ENCODE measurements at regions not wholly inside any gene's neighbourhood (a gene's known extent, or its start where the extent isn't known, plus 50 kb on each side); places are given as distances from the start of the nearest gene placed in this dataset.

DNA sequence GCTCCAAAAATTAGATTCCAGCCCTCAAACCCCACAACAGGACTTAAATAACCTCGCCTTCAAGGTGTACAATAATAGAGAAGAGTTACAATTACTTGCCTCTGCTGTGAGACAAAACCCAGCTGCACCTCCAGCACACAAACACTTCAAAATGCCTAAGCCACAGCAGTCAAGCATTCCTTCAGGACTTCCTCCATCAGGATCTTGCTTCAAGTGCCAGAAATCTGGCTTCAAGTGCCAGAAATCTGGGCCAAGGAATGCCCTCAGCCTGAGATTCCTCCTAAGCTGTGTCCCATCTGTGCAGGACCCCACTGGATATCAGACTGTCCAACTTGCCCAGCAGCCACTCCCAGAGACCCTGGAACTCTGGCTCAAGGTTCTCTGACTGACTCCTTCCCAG lies 1088.3 kb downstream of the SORCS3 start:
- TF ChIP-seq POLR2AphosphoS5 (IDR thresholded peaks at IDR 0.05; ENCODE audit: low read depth), result no peak
- no peak for TF ChIP-seq EZH2phosphoT487 (IDR thresholded peaks at IDR 0.05; ENCODE audit: unreplicated experiment)
- TF ChIP-seq, protein P1, sequence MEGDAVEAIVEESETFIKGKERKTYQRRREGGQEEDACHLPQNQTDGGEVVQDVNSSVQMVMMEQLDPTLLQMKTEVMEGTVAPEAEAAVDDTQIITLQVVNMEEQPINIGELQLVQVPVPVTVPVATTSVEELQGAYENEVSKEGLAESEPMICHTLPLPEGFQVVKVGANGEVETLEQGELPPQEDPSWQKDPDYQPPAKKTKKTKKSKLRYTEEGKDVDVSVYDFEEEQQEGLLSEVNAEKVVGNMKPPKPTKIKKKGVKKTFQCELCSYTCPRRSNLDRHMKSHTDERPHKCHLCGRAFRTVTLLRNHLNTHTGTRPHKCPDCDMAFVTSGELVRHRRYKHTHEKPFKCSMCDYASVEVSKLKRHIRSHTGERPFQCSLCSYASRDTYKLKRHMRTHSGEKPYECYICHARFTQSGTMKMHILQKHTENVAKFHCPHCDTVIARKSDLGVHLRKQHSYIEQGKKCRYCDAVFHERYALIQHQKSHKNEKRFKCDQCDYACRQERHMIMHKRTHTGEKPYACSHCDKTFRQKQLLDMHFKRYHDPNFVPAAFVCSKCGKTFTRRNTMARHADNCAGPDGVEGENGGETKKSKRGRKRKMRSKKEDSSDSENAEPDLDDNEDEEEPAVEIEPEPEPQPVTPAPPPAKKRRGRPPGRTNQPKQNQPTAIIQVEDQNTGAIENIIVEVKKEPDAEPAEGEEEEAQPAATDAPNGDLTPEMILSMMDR (conservative IDR thresholded peaks at IDR 0.05; ENCODE audit: low read depth in 2 of 2), result no peak
- no peak for TF ChIP-seq EZH2 (IDR thresholded peaks at IDR 0.05; ENCODE audit: low read depth, unreplicated experiment)

Measured in GM23338 (cell line).